Right lobe of liver (tissue), 4 donors: ENCODE measurements at regions not wholly inside any gene's neighbourhood (a gene's known extent, or its start where the extent isn't known, plus 50 kb on each side); places are given as distances from the start of the nearest gene placed in this dataset.

Source experiments
- CTCF ChIP-seq, 4 donors: fragments of 200-600 bp in 3 of 4; fragments of 450-650 bp in 1 of 4; IDR thresholded peaks; one replicate each; pipeline versions ENCODE4 v1.5.1 to v1.8.0; 2016 to 2022; ENCODE audit warnings: antibody characterized with exemption in 4 of 4, mild to moderate bottlenecking in 2 of 4
- POLR2A ChIP-seq: fragments of 450-650 bp; IDR thresholded peaks from one replicate; pipeline ENCODE4 v1.6.1; 2017; ENCODE audit warnings: antibody characterized with exemption, mild to moderate bottlenecking
- donor health status: DM: no; HTN: no; CAD: no.
- donor health status: DM: no; HTN: no; CAD: no.
- donor health status: DM: no; HTN: yes; CAD: no.

GRCh38 chr5:68419081-68419636, 203.6 kb downstream of the PIK3R1 start:
- TF ChIP-seq CTCF (IDR thresholded peaks at IDR 0.05), result no peak
- no peak for TF ChIP-seq POLR2A
